ENCODE measurements at regions not wholly inside any gene's neighbourhood (a gene's known extent, or its start where the extent isn't known, plus 50 kb on each side); places are given as distances from the start of the nearest gene placed in this dataset.

- TF ChIP-seq Cebpa-rat (IDR thresholded peaks at IDR 0.05) = no peak
- Histone ChIP-seq H3K9ac (peak overlapping the region in 6 of 11 experiments; percentile 23 to 48 (median 35); a peak in 6 of 22 replicates), H4K20me1 (no peaks in the 10 kb centered on the region; a peak in 1 of 22 replicates), H3K4me1 (peaks cover 29 to 42% (median 37%) of the 10 kb centered on the region in 10 experiments), H3K27ac (peak overlapping the region in 4 of 11 experiments; percentile 18 to 53 (median 34); a peak in 5 of 22 replicates), H3K36me3 (no peaks in the 10 kb centered on the region), H3K4me2 (peak overlapping the region; percentile 40 to 91 (median 76)), H3K4me3 (no peak overlapping the region), H3K9me3 (replicated peaks in 1 of 11) (peaks cover 0 to 5% (median 0%) of the 10 kb centered on the region in 11 experiments; a peak in 2 of 22 replicates), H3K27me3 (no peaks in the 10 kb centered on the region)
Measured at GRCh38 chr2:41879235-41879916, 168.4 kb upstream of the PKDCC start.

GRCh38 chr2:41880561-41881243 is 167.1 kb upstream of the PKDCC start:
- peaks cover 29 to 42% (median 37%) of the 10 kb centered on the region in 10 experiments for H3K4me1 ChIP-seq
- no peaks in the 10 kb centered on the region for H3K36me3 ChIP-seq
- peaks cover 0 to 5% (median 0%) of the 10 kb centered on the region in 11 experiments; a peak in 2 of 22 replicates for H3K9me3 ChIP-seq (replicated peaks in 1 of 11)
- TF ChIP-seq Cebpa-rat (IDR thresholded peaks at IDR 0.05) = no peak
- no peak overlapping the region for H3K9ac ChIP-seq
- peak overlapping the region; percentile 40 to 91 (median 76); a peak in 21 of 22 replicates for H3K4me2 ChIP-seq
- H3K4me3 ChIP-seq = no peak overlapping the region
- no peaks in the 10 kb centered on the region for H3K27me3 ChIP-seq
- H4K20me1 ChIP-seq = no peaks in the 10 kb centered on the region; a peak in 1 of 22 replicates
- H3K27ac ChIP-seq = no peak overlapping the region

- Histone ChIP-seq H3K4me1 (peaks cover 29 to 42% (median 37%) of the 10 kb centered on the region in 10 experiments), H4K20me1 (no peaks in the 10 kb centered on the region; a peak in 1 of 22 replicates), H3K4me2 (peak overlapping the region in 4 of 11 experiments; percentile 22 to 91 (median 82); a peak in 4 of 22 replicates), H3K4me3 (no peak overlapping the region), H3K9me3 (replicated peaks in 1 of 11) (peaks cover 0 to 5% (median 0%) of the 10 kb centered on the region in 11 experiments; a peak in 2 of 22 replicates), H3K36me3 (no peaks in the 10 kb centered on the region), H3K9ac (no peak overlapping the region), H3K27ac (no peak overlapping the region), H3K27me3 (no peaks in the 10 kb centered on the region)
- TF ChIP-seq Cebpa-rat (IDR thresholded peaks at IDR 0.05) = no peak
Measured at GRCh38 chr2:41881249-41881648, 166.6 kb upstream of the PKDCC start.

- no peaks in the 10 kb centered on the region for H3K27me3 ChIP-seq
- peaks cover 0 to 12% (median 4%) of the 10 kb centered on the region in 11 experiments; a peak in 5 of 22 replicates for H3K9me3 ChIP-seq (replicated peaks in 1 of 11)
- no peak overlapping the region for H3K4me3 ChIP-seq
- no peak for TF ChIP-seq Cebpa-rat (IDR thresholded peaks at IDR 0.05)
- H3K36me3 ChIP-seq = no peaks in the 10 kb centered on the region
- peaks cover 10 to 18% (median 13%) of the 10 kb centered on the region in 10 experiments for H3K4me1 ChIP-seq
- H3K4me2 ChIP-seq = no peak overlapping the region
- H3K9ac ChIP-seq = no peak overlapping the region
- H4K20me1 ChIP-seq = no peaks in the 10 kb centered on the region; a peak in 1 of 22 replicates
- H3K27ac ChIP-seq = no peak overlapping the region
Measured at GRCh38 chr2:41884718-41885117, 163.1 kb upstream of the PKDCC start.

- Histone ChIP-seq H3K4me3 (no peak overlapping the region), H3K36me3 (no peaks in the 10 kb centered on the region), H3K27ac (no peak overlapping the region), H3K4me2 (no peak overlapping the region), H4K20me1 (no peaks in the 10 kb centered on the region), H3K4me1 (peaks cover 0 to 3% (median under 1%) of the 10 kb centered on the region in 10 experiments; a peak in 2 of 20 replicates), H3K9ac (no peak overlapping the region), H3K9me3 (replicated peaks in 1 of 11) (peaks cover 0 to 12% (median 4%) of the 10 kb centered on the region in 11 experiments; a peak in 5 of 22 replicates), H3K27me3 (no peaks in the 10 kb centered on the region)
- TF ChIP-seq Cebpa-rat (IDR thresholded peaks at IDR 0.05) = no peak
Measured at GRCh38 chr2:41886145-41886664, 161.6 kb upstream of the PKDCC start.

- Histone ChIP-seq H3K27ac (no peak overlapping the region), H3K4me1 (no peaks in the 10 kb centered on the region), H4K20me1 (no peaks in the 10 kb centered on the region), H3K9me3 (replicated peaks in 1 of 11) (peaks cover 0 to 12% (median 3%) of the 10 kb centered on the region in 11 experiments; a peak in 5 of 22 replicates), H3K36me3 (no peaks in the 10 kb centered on the region), H3K4me2 (no peak overlapping the region), H3K4me3 (no peak overlapping the region), H3K27me3 (no peaks in the 10 kb centered on the region), H3K9ac (no peak overlapping the region)
- no peak for TF ChIP-seq Cebpa-rat (IDR thresholded peaks at IDR 0.05)
Measured at GRCh38 chr2:41886757-41887156, 161.1 kb upstream of the PKDCC start.

GRCh38 chr2:41890341-41890740 is 157.5 kb upstream of the PKDCC start:
- no peaks in the 10 kb centered on the region for H3K4me1 ChIP-seq
- H3K36me3 ChIP-seq = no peaks in the 10 kb centered on the region
- H3K27ac ChIP-seq = no peak overlapping the region
- no peaks in the 10 kb centered on the region for H4K20me1 ChIP-seq
- H3K27me3 ChIP-seq = no peaks in the 10 kb centered on the region
- H3K9me3 ChIP-seq (replicated peaks in 1 of 11) = peaks cover 0 to 12% (median 0%) of the 10 kb centered on the region in 11 experiments; a peak in 3 of 22 replicates
- no peak for TF ChIP-seq Cebpa-rat (IDR thresholded peaks at IDR 0.05)
- no peak overlapping the region for H3K4me2 ChIP-seq
- no peak overlapping the region for H3K9ac ChIP-seq
- no peak overlapping the region for H3K4me3 ChIP-seq

- Histone ChIP-seq H3K27me3 (no peaks in the 10 kb centered on the region), H3K36me3 (no peaks in the 10 kb centered on the region), H3K4me1 (no peaks in the 10 kb centered on the region), H3K27ac (no peak overlapping the region), H3K4me3 (no peak overlapping the region), H4K20me1 (no peaks in the 10 kb centered on the region), H3K9ac (no peak overlapping the region), H3K4me2 (no peak overlapping the region), H3K9me3 (replicated peaks in 1 of 11) (peaks cover 0 to 12% (median 0%) of the 10 kb centered on the region in 11 experiments; a peak in 3 of 22 replicates)
- no peak for TF ChIP-seq Cebpa-rat (IDR thresholded peaks at IDR 0.05)
Measured at GRCh38 chr2:41892476-41892875, 155.3 kb upstream of the PKDCC start.
